Mesenchymal stem cell (in vitro differentiated cells and primary cell): ENCODE measurements at regions not wholly inside any gene's neighbourhood (a gene's known extent, or its start where the extent isn't known, plus 50 kb on each side); places are given as distances from the start of the nearest gene placed in this dataset.

Source experiments
- DNase-seq: peaks from one replicate; pipeline ENCODE4 v3.0.0-alpha.2; 2013
- H2AFZ ChIP-seq: one replicate; pipeline ENCODE4 v1.6.1; 2013; ENCODE audit warnings: low read depth, mild to moderate bottlenecking, control low read depth, inconsistent platforms, low read length, moderate library complexity
- H2AK5ac ChIP-seq: 2 replicates; pipeline ENCODE4 v1.6.1; 2013; ENCODE audit warnings: low read length, moderate library complexity, mild to moderate bottlenecking, inconsistent platforms; ENCODE audit not compliant: severe bottlenecking
- H2BK120ac ChIP-seq: one replicate; pipeline ENCODE4 v1.6.1; 2013; ENCODE audit warnings: low read depth, mild to moderate bottlenecking, inconsistent platforms, low read length, moderate library complexity
- H2BK12ac ChIP-seq, 2 experiments: one replicate each; pipeline ENCODE4 v1.6.1; 2013; ENCODE audit warnings: inconsistent platforms in 2 of 2, low read length in 2 of 2, mild to moderate bottlenecking in 2 of 2, moderate library complexity in 2 of 2, control low read depth in 1 of 2
- H2BK15ac ChIP-seq: one replicate; pipeline ENCODE4 v1.6.1; 2013; ENCODE audit warnings: mild to moderate bottlenecking, low read depth, inconsistent platforms; ENCODE audit not compliant: poor library complexity, severe bottlenecking
- H2BK5ac ChIP-seq: 2 replicates; pipeline ENCODE4 v1.6.1; 2013; ENCODE audit warnings: low read depth, mild to moderate bottlenecking, low read length, control low read depth, inconsistent platforms; ENCODE audit not compliant: poor library complexity, severe bottlenecking
- H3K14ac ChIP-seq, 2 experiments: one replicate each; pipeline ENCODE4 v1.6.1; 2013; ENCODE audit warnings: inconsistent platforms in 2 of 2, low read length in 2 of 2, control low read depth in 1 of 2, mild to moderate bottlenecking in 1 of 2, moderate library complexity in 1 of 2
- H3K18ac ChIP-seq, 2 experiments: one replicate each; pipeline ENCODE4 v1.6.1; 2013; ENCODE audit warnings: inconsistent platforms in 2 of 2, low read length in 2 of 2, control low read depth in 1 of 2, low read depth in 1 of 2, mild to moderate bottlenecking in 1 of 2
- H3K23ac ChIP-seq, 2 experiments: one replicate each; pipeline ENCODE4 v1.6.1; 2013; ENCODE audit warnings: inconsistent platforms in 2 of 2, low read length in 2 of 2, mild to moderate bottlenecking in 2 of 2, moderate library complexity in 2 of 2, control low read depth in 1 of 2
- H3K27ac ChIP-seq: 2 replicates; pipeline ENCODE4 v1.5.1; 2013; ENCODE audit warnings: mild to moderate bottlenecking, moderate library complexity, low read length, control low read depth, inconsistent platforms; ENCODE audit not compliant: poor library complexity, severe bottlenecking
- H3K27me3 ChIP-seq, 2 experiments: 2 replicates each; pipeline versions ENCODE4 v1.6.1 to v1.7.0; 2013; ENCODE audit warnings: low read length in 2 of 2, mild to moderate bottlenecking in 2 of 2, moderate library complexity in 2 of 2, control low read depth in 1 of 2, inconsistent platforms in 1 of 2; ENCODE audit not compliant: control insufficient read depth in 1 of 2, insufficient read depth in 1 of 2
- H3K36me3 ChIP-seq, 2 experiments: 2 replicates each; pipeline versions ENCODE4 v1.6.1 to v1.7.0; 2013; ENCODE audit warnings: low read length in 2 of 2, control low read depth in 1 of 2, inconsistent platforms in 1 of 2, low read depth in 1 of 2, mild to moderate bottlenecking in 1 of 2; ENCODE audit not compliant: insufficient read depth in 2 of 2, control insufficient read depth in 1 of 2
- H3K4ac ChIP-seq, 2 experiments: one replicate each; pipeline ENCODE4 v1.6.1; 2013; ENCODE audit warnings: inconsistent platforms in 2 of 2, low read length in 2 of 2, mild to moderate bottlenecking in 2 of 2, moderate library complexity in 2 of 2, control low read depth in 1 of 2, low read depth in 1 of 2
- H3K4me1 ChIP-seq: 2 replicates; pipeline ENCODE4 v1.6.1; 2013; ENCODE audit warnings: low read depth, low read length, control low read depth; ENCODE audit not compliant: control insufficient read depth, insufficient read depth
- H3K4me2 ChIP-seq: 2 replicates; pipeline ENCODE4 v1.6.1; 2013; ENCODE audit warnings: low read length, mild to moderate bottlenecking, inconsistent platforms; ENCODE audit not compliant: poor library complexity, severe bottlenecking
- H3K4me3 ChIP-seq, 2 experiments: 2 replicates each; pipeline versions ENCODE4 v1.5.1 to v1.7.0; 2013; ENCODE audit warnings: low read length in 2 of 2, mild to moderate bottlenecking in 2 of 2, control low read depth in 1 of 2, low read depth in 1 of 2; ENCODE audit not compliant: insufficient read depth in 1 of 2
- H3K79me1 ChIP-seq: replicated peaks from 2 replicates; pipeline ENCODE4 v1.6.1; 2013; ENCODE audit warnings: mild to moderate bottlenecking, control low read depth, low read length, inconsistent platforms; ENCODE audit not compliant: poor library complexity, severe bottlenecking
- H3K9ac ChIP-seq: 2 replicates; pipeline ENCODE4 v1.7.0; 2013; ENCODE audit warnings: mild to moderate bottlenecking, low read length, moderate library complexity
- H3K9me3 ChIP-seq: 2 replicates; pipeline ENCODE4 v1.7.0; 2013; ENCODE audit warnings: mild to moderate bottlenecking, low read length; ENCODE audit not compliant: control insufficient read depth
- H4K8ac ChIP-seq: one replicate; pipeline ENCODE4 v1.6.1; 2013; ENCODE audit warnings: inconsistent platforms, mild to moderate bottlenecking, low read length, moderate library complexity
- H4K91ac ChIP-seq: one replicate; pipeline ENCODE4 v1.6.1; 2013; ENCODE audit warnings: mild to moderate bottlenecking, low read length, inconsistent platforms
- WGBS: methylation state at CpG from one replicate; pipeline ENCODE4 v1.1.7; 2013; ENCODE audit warnings: mixed read lengths; 5-methylcytosine and 5-hydroxymethylcytosine counted together

DNA sequence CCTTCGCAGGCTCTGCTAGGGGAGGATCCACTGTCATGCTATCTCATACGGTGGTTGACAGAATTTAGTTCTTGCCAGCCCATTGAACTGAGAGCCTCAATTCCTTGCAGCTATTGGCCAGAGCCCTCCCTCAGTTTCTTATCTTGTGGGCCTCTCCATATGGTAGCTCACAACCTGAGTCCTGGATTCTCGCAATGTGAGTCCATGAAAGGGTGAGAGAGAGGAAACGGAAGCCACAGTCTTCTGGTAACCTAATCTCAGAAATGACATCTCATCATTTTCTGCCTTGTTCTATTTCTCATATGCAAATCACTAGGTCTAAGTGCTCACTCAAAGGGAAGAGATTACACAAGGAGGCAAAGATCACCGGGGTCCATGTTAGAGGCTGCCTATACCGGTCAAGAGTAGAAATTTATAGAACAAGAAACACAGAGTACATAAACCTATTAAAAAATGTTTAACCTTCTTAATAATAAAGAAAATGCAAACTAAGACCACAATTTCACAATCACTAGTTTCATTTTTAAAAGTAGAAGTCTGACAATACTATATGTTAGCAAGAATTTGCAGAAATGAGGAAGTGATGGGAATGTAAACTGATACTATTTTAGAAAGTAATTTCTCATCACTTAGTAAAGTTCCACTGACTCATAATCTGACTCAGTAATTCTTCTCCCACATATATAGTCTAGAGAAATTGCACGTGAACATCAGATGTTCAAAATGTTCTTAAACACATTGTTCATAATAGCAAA lies 378.4 kb upstream of the AGTR1 start:
- peak overlapping the region; percentile 48 to 78 for H3K18ac ChIP-seq
- peak overlapping the region in 1 of 2 experiments; percentile 55 for H3K14ac ChIP-seq
- no peak overlapping the region for H2AK5ac ChIP-seq
- H2AFZ ChIP-seq = no peak overlapping the region
- peak overlapping the region; percentile 8 for H2BK120ac ChIP-seq
- peak overlapping the region in 1 of 2 experiments; percentile 54 for H2BK12ac ChIP-seq
- no peaks in the 10 kb centered on the region for H3K36me3 ChIP-seq
- H4K8ac ChIP-seq = peak overlapping the region; percentile 52
- no peak overlapping the region for H3K27ac ChIP-seq
- no peaks in the 10 kb centered on the region for H3K9me3 ChIP-seq
- H3K27me3 ChIP-seq = no peaks in the 10 kb centered on the region
- no peak overlapping the region for H2BK5ac ChIP-seq
- peak overlapping the region in 1 of 2 experiments; percentile 11 for H3K4ac ChIP-seq
- peak overlapping the region; percentile 27 for H4K91ac ChIP-seq
- no peaks in the 10 kb centered on the region for H3K79me1 ChIP-seq
- no peaks in the 10 kb centered on the region for H3K4me1 ChIP-seq
- no peak overlapping the region for H3K4me2 ChIP-seq
- peak overlapping the region; percentile 37 for H3K9ac ChIP-seq
- 83% methylated on average over 4 of the region's 7 CpGs for WGBS
- no peak overlapping the region for H3K23ac ChIP-seq
- peak; percentile 75 for DNase-seq
- H3K4me3 ChIP-seq = no peak overlapping the region
- no peak overlapping the region for H2BK15ac ChIP-seq

DNA sequence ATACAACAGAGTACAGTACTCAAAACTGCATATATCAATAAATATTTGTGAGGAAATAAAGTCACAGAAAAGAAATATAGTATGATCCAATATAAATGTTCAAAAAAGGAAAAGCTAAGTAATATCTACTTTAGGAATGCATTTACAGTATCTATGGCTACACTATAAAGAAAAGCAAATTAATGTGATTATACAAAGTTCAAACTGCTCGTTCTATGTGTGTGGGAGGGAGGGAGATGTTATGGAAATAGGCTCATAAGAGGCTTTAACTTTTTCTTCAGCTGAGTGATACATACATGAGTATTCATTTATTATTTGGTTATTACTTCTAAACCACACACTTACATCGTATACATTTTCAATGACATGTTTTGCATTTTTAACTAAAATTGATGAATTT lies 377.7 kb upstream of the AGTR1 start:
- WGBS = no CpG with 5 or more reads among the region's 2 CpGs
- no peak overlapping the region for H3K27ac ChIP-seq
- H2BK5ac ChIP-seq = no peak overlapping the region
- no peak overlapping the region for H3K4ac ChIP-seq
- H2AFZ ChIP-seq = no peak overlapping the region
- H3K9me3 ChIP-seq = peaks cover under 1% of the 10 kb centered on the region
- no peaks in the 10 kb centered on the region for H3K36me3 ChIP-seq
- H3K27me3 ChIP-seq = no peaks in the 10 kb centered on the region
- no peaks in the 10 kb centered on the region for H3K4me1 ChIP-seq
- no peak overlapping the region for H2BK12ac ChIP-seq
- no peak overlapping the region for H2BK15ac ChIP-seq
- H3K23ac ChIP-seq = no peak overlapping the region
- H3K4me2 ChIP-seq = no peak overlapping the region
- H3K9ac ChIP-seq = peak overlapping the region; percentile 37
- no peak overlapping the region for H3K4me3 ChIP-seq
- no peaks in the 10 kb centered on the region for H3K79me1 ChIP-seq
- H3K18ac ChIP-seq = no peak overlapping the region
- no peak overlapping the region for H2AK5ac ChIP-seq
- no peak overlapping the region for H2BK120ac ChIP-seq
- no peak overlapping the region for H4K8ac ChIP-seq
- DNase-seq = no peak
- no peak overlapping the region for H3K14ac ChIP-seq
- H4K91ac ChIP-seq = no peak overlapping the region

DNA sequence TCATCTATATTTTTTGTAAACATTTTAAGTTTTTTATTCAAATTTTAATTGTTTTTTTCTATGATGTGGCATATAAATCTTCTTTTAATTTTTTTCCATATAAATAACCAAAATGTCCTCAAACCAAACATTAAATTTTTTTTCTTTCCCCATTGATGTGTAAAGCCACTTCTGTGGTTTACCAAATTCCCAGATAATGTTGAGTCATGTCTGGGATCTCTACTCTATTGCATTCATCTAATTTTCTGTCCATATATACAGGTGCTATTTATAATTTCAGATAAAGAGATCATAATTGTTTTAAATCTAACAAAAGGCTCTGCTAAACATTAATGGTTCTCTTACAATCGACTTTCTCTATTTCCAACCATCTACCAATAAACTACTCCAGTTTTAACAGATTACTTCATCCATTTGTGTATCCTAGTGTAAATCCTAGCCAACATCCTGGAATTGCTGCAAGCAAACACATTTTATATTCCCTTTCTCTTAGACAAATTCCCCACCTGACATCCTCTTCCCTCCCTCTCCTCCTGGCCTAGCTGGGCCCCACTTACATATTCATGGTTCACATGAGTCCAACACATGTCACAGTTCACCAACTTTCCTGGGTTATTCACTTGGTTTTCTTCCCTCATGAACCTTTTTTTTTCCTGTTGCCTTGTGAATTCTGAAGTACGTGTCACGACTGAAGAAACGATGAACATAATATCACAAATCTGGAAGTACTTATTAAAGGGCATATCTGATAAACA lies 368.0 kb upstream of the AGTR1 start:
- Histone ChIP-seq H3K9ac (no peak overlapping the region), H3K18ac (no peak overlapping the region), H2BK5ac (no peak overlapping the region), H3K4me3 (no peak overlapping the region), H2AK5ac (no peak overlapping the region), H4K8ac (no peak overlapping the region), H3K79me1 (no peaks in the 10 kb centered on the region), H3K27me3 (no peaks in the 10 kb centered on the region), H2BK15ac (no peak overlapping the region), H3K4me2 (no peak overlapping the region), H3K9me3 (peaks cover 16% of the 10 kb centered on the region), H3K23ac (no peak overlapping the region), H2BK120ac (no peak overlapping the region), H2BK12ac (no peak overlapping the region), H3K4me1 (no peaks in the 10 kb centered on the region), H3K4ac (no peak overlapping the region), H4K91ac (no peak overlapping the region), H3K14ac (no peak overlapping the region), H3K36me3 (no peaks in the 10 kb centered on the region), H2AFZ (no peak overlapping the region), H3K27ac (no peak overlapping the region)
- 90% methylated on average over 1 of the region's 4 CpGs for WGBS
- DNase-seq = no peak

DNA sequence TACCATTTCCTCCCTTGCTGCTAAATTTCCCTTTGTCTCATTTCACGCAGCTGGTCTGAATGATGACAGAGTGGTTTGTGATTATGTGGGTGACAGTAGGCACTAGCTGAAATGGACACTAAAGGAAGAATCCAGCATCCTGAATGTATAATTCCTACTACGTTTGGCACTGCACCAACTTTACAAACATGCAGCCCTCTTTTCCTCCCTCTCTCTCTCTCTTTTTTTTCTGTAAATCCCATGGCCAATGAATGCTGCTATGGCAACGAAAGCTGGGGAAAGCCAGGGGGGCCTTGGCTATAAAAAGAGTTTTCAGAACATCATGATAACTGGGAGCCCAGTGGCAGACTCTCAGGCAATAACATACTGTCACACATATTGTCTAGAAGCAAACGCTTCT lies 367.2 kb upstream of the AGTR1 start:
- H2AK5ac ChIP-seq = no peak overlapping the region
- no peak overlapping the region for H3K14ac ChIP-seq
- H3K9me3 ChIP-seq = peaks cover 10% of the 10 kb centered on the region
- no peak overlapping the region for H3K18ac ChIP-seq
- no peak overlapping the region for H4K8ac ChIP-seq
- H3K4me1 ChIP-seq = no peaks in the 10 kb centered on the region
- H2BK5ac ChIP-seq = no peak overlapping the region
- no peaks in the 10 kb centered on the region for H3K27me3 ChIP-seq
- H4K91ac ChIP-seq = no peak overlapping the region
- H3K4me2 ChIP-seq = no peak overlapping the region
- no peaks in the 10 kb centered on the region for H3K36me3 ChIP-seq
- no peak overlapping the region for H3K9ac ChIP-seq
- H3K4ac ChIP-seq = no peak overlapping the region
- no peak overlapping the region for H2BK120ac ChIP-seq
- no peak overlapping the region for H3K27ac ChIP-seq
- no peaks in the 10 kb centered on the region for H3K79me1 ChIP-seq
- no peak overlapping the region for H3K23ac ChIP-seq
- no peak overlapping the region for H3K4me3 ChIP-seq
- no peak overlapping the region for H2BK15ac ChIP-seq
- DNase-seq = no peak
- H2BK12ac ChIP-seq = no peak overlapping the region
- WGBS = 73% methylated on average over 2 of the region's 4 CpGs
- H2AFZ ChIP-seq = no peak overlapping the region
